ENCODE measurements at regions not wholly inside any gene's neighbourhood (a gene's known extent, or its start where the extent isn't known, plus 50 kb on each side); places are given as distances from the start of the nearest gene placed in this dataset.

- Histone ChIP-seq H2AFZ (ENCODE audit: low read length) (no peak overlapping the region), H3K4me2 (ENCODE audit: low read length) (no peak overlapping the region), H3K4me3 (ENCODE audit: low read depth, low read length, poor library complexity, severe bottlenecking) (no peak overlapping the region), H3K27ac (ENCODE audit: low read depth, low read length, poor library complexity, severe bottlenecking) (no peak overlapping the region), H3K9me3 (ENCODE audit: low read length) (no peaks in the 10 kb centered on the region), H3K9me2 (ENCODE audit: insufficient read depth, low read length) (no peaks in the 10 kb centered on the region), H3K36me3 (ENCODE audit: insufficient read depth, low read length) (no peaks in the 10 kb centered on the region), H3K79me2 (ENCODE audit: insufficient read depth, low read depth, low read length) (no peaks in the 10 kb centered on the region), H3K4me1 (ENCODE audit: insufficient read depth, low read length, poor library complexity, severe bottlenecking) (no peaks in the 10 kb centered on the region), H4K20me1 (ENCODE audit: insufficient read depth, low read length) (no peaks in the 10 kb centered on the region)
- no peak for DNase-seq (ENCODE audit: low spot score)
- intact Hi-C loops (cut with micrococcal nuclease; ENCODE audit: unreplicated experiment): no loop called here
- ChIA-PET CTCF (ENCODE audit: unreplicated experiment) (no interaction called here), POLR2A (interaction anchor here (0.5 kb wide), 1 partner anchor 1969 kb away, joined by 3 read pairs; no protein-coding TSS in a partner anchor)
- TF ChIP-seq CTCF (conservative IDR thresholded peaks at IDR 0.05; ENCODE audit: low read length): no peak
- no peak for TF ChIP-seq EZH2phosphoT487 (IDR thresholded peaks at IDR 0.05; ENCODE audit: borderline replicate concordance, low read depth, low read length)
- BruUV-seq (replicated peaks): no TSS peak
These were observed 111.7 kb upstream of the HPF1 start for GRCh38 chr4:169869490-169869889.

GRCh38 chr4:169861593-169861992 is 103.8 kb upstream of the HPF1 start:
- Histone ChIP-seq H3K4me2 (ENCODE audit: low read length) (no peak overlapping the region), H3K4me1 (ENCODE audit: insufficient read depth, low read length, poor library complexity, severe bottlenecking) (no peaks in the 10 kb centered on the region), H3K27ac (ENCODE audit: low read depth, low read length, poor library complexity, severe bottlenecking) (no peak overlapping the region), H3K9me2 (ENCODE audit: insufficient read depth, low read length) (no peaks in the 10 kb centered on the region), H3K36me3 (ENCODE audit: insufficient read depth, low read length) (no peaks in the 10 kb centered on the region), H3K4me3 (ENCODE audit: low read depth, low read length, poor library complexity, severe bottlenecking) (no peak overlapping the region), H3K79me2 (ENCODE audit: insufficient read depth, low read depth, low read length) (no peaks in the 10 kb centered on the region), H3K9me3 (ENCODE audit: low read length) (no peaks in the 10 kb centered on the region), H4K20me1 (ENCODE audit: insufficient read depth, low read length) (no peaks in the 10 kb centered on the region), H2AFZ (ENCODE audit: low read length) (no peak overlapping the region)
- DNase-seq (ENCODE audit: low spot score): no peak
- intact Hi-C loops (cut with micrococcal nuclease; ENCODE audit: unreplicated experiment): no loop called here
- ChIA-PET POLR2A (interaction anchor here (0.6 to 2.5 kb wide), 4 partner anchors 11 to 355 kb away, joined by 3 to 10 read pairs (median 4); no protein-coding TSS in a partner anchor), CTCF (ENCODE audit: unreplicated experiment) (no interaction called here)
- BruUV-seq (replicated peaks): no TSS peak
- TF ChIP-seq EZH2phosphoT487 (IDR thresholded peaks at IDR 0.05; ENCODE audit: borderline replicate concordance, low read depth, low read length) (no peak), CTCF (conservative IDR thresholded peaks at IDR 0.05; ENCODE audit: low read length) (no peak)

GRCh38 chr4:169859366-169860216 is 101.8 kb upstream of the HPF1 start:
- H3K4me1 ChIP-seq (ENCODE audit: insufficient read depth, low read length, poor library complexity, severe bottlenecking): no peaks in the 10 kb centered on the region
- H3K36me3 ChIP-seq (ENCODE audit: insufficient read depth, low read length): no peaks in the 10 kb centered on the region
- H3K79me2 ChIP-seq (ENCODE audit: insufficient read depth, low read depth, low read length): no peaks in the 10 kb centered on the region
- no peak for DNase-seq (ENCODE audit: low spot score)
- POLR2A ChIA-PET: no interaction called here
- H3K27ac ChIP-seq (ENCODE audit: low read depth, low read length, poor library complexity, severe bottlenecking): no peak overlapping the region
- TF ChIP-seq EZH2phosphoT487 (IDR thresholded peaks at IDR 0.05; ENCODE audit: borderline replicate concordance, low read depth, low read length): no peak
- TF ChIP-seq CTCF (conservative IDR thresholded peaks at IDR 0.05; ENCODE audit: low read length): no peak
- H2AFZ ChIP-seq (ENCODE audit: low read length): no peak overlapping the region
- BruUV-seq (replicated peaks): no TSS peak
- no peaks in the 10 kb centered on the region for H4K20me1 ChIP-seq (ENCODE audit: insufficient read depth, low read length)
- H3K4me2 ChIP-seq (ENCODE audit: low read length): no peak overlapping the region
- intact Hi-C loops (cut with micrococcal nuclease; ENCODE audit: unreplicated experiment): no loop called here
- H3K4me3 ChIP-seq (ENCODE audit: low read depth, low read length, poor library complexity, severe bottlenecking): no peak overlapping the region
- CTCF ChIA-PET (ENCODE audit: unreplicated experiment): interaction anchor here (0.5 kb wide), 1 partner anchor 557 kb away, joined by 3 read pairs; no protein-coding TSS in a partner anchor
- H3K9me2 ChIP-seq (ENCODE audit: insufficient read depth, low read length): no peaks in the 10 kb centered on the region
- H3K9me3 ChIP-seq (ENCODE audit: low read length): no peaks in the 10 kb centered on the region

Measured in OCI-LY7 (cell line).